HG03175 (cell line): ENCODE measurements at regions not wholly inside any gene's neighbourhood (a gene's known extent, or its start where the extent isn't known, plus 50 kb on each side); places are given as distances from the start of the nearest gene placed in this dataset.

ENCODE experiments used
- ATAC-seq: cut with Tn5 transposase; IDR thresholded peaks from one replicate; pipeline ENCODE4 v1.9.1; 2021; ENCODE audit warnings: mild to moderate bottlenecking, moderate library complexity; ENCODE audit not compliant: unreplicated experiment

- no peak for ATAC-seq
These were observed 306.4 kb downstream of the CD83 start for GRCh38 chr6:14423955-14424354.

GRCh38 chr6:14425805-14426204, 308.2 kb downstream of the CD83 start:
- ATAC-seq: no peak

- ATAC-seq: no peak
These were observed 308.7 kb downstream of the CD83 start for GRCh38 chr6:14426281-14426680.

GRCh38 chr6:14428269-14428668, 310.7 kb downstream of the CD83 start:
- no peak for ATAC-seq

GRCh38 chr6:14429396-14429795, 311.8 kb downstream of the CD83 start:
- no peak for ATAC-seq

GRCh38 chr6:14430218-14430617, 312.6 kb downstream of the CD83 start:
- ATAC-seq: no peak

GRCh38 chr6:14431385-14432330, 314.1 kb downstream of the CD83 start:
- ATAC-seq: no peak

- no peak for ATAC-seq
These were observed 317.5 kb downstream of the CD83 start for GRCh38 chr6:14434916-14435690.

- no peak for ATAC-seq
These were observed 319.1 kb downstream of the CD83 start for GRCh38 chr6:14436592-14437132.

GRCh38 chr6:14439419-14439818, 321.8 kb downstream of the CD83 start:
- ATAC-seq: no peak

- no peak for ATAC-seq
These were observed 322.8 kb downstream of the CD83 start for GRCh38 chr6:14440215-14440910.

GRCh38 chr6:14440940-14441781, 323.6 kb downstream of the CD83 start:
- ATAC-seq: no peak

GRCh38 chr6:14442242-14442641, 324.7 kb downstream of the CD83 start:
- ATAC-seq: no peak

- ATAC-seq: no peak
These were observed 326.2 kb downstream of the CD83 start for GRCh38 chr6:14443629-14444268.

- no peak for ATAC-seq
These were observed 326.9 kb downstream of the CD83 start for GRCh38 chr6:14444295-14444972.

- no peak for ATAC-seq
These were observed 329.7 kb downstream of the CD83 start for GRCh38 chr6:14447240-14447639.

- ATAC-seq: no peak
These were observed 330.7 kb downstream of the CD83 start for GRCh38 chr6:14448246-14448645.

- no peak for ATAC-seq
These were observed 332.5 kb downstream of the CD83 start for GRCh38 chr6:14450133-14450504.

- no peak for ATAC-seq
These were observed 333.0 kb downstream of the CD83 start for GRCh38 chr6:14450578-14450977.
